ENCODE measurements at regions not wholly inside any gene's neighbourhood (a gene's known extent, or its start where the extent isn't known, plus 50 kb on each side); places are given as distances from the start of the nearest gene placed in this dataset.

DNA sequence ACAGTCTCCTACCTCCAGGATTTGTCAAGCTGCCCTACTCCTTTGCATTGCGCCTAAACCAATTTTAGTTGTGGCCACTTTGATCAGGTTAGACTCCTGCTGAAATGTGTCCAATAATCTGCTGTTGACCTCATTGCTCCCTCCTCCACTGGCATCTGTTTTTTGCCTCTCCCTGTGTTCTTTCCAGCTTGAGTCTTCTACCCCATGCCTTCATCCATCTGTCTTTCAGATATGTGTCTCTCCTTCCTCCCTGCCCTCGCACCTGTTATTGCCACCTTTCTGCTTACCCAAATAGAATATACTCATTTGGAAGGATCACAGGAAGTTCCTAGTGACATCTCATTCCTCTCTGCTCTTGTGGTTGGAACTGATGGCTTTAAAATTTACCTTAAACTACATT lies 366.6 kb upstream of the CLNK start:
- Mint-ChIP-seq H3K36me3 (ENCODE audit: low read depth) (no peaks in the 10 kb centered on the region), H3K27ac (no peak overlapping the region)
- no peak for ATAC-seq

DNA sequence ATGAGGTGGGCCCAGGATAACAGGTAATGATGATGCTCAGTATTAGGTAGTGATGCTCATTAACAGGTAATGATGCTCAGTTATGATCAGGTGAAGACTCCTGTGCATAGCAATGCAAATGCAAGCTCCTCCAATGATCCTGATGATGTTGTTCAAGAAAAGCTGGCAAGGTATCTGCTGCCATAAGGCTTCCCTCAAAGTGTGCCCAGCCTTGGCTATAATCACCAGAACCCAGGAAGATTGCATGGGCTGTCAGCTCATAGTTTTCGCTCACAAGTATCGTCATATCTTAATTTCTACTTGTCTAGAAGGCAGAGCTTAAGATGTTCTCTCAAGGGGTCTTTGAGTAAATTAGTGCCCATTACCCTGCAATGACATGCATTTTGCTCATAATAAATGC lies 366.2 kb upstream of the CLNK start:
- ATAC-seq: no peak
- Mint-ChIP-seq H3K36me3 (ENCODE audit: low read depth) (no peaks in the 10 kb centered on the region), H3K27me3 (no peaks in the 10 kb centered on the region), H3K27ac (no peak overlapping the region), H3K4me1 (no peaks in the 10 kb centered on the region), H3K4me3 (no peak overlapping the region), H3K9me3 (peaks cover 4% of the 10 kb centered on the region)
- no peak for DNase-seq

More for the DNA sequence above, 366.6 kb upstream of the CLNK start:
- DNase-seq: no peak
- H3K27me3 Mint-ChIP-seq: no peaks in the 10 kb centered on the region
- no peaks in the 10 kb centered on the region for H3K9me3 Mint-ChIP-seq
- no peaks in the 10 kb centered on the region for H3K4me1 Mint-ChIP-seq
- no peak overlapping the region for H3K4me3 Mint-ChIP-seq

GRCh38 chr4:11049001-11049400 lies 364.4 kb upstream of the CLNK start:
- H3K27me3 Mint-ChIP-seq: no peaks in the 10 kb centered on the region
- H3K4me1 Mint-ChIP-seq: peaks cover 2% of the 10 kb centered on the region
- no peaks in the 10 kb centered on the region for H3K36me3 Mint-ChIP-seq (ENCODE audit: low read depth)
- H3K9me3 Mint-ChIP-seq: peaks cover 9% of the 10 kb centered on the region
- H3K27ac Mint-ChIP-seq: no peak overlapping the region
- DNase-seq: no peak
- no peak overlapping the region for H3K4me3 Mint-ChIP-seq
- ATAC-seq: no peak

GRCh38 chr4:11042760-11043159 lies 358.2 kb upstream of the CLNK start:
- H3K4me1 Mint-ChIP-seq: peaks cover 4% of the 10 kb centered on the region
- peaks cover 9% of the 10 kb centered on the region for H3K9me3 Mint-ChIP-seq
- H3K27me3 Mint-ChIP-seq: no peaks in the 10 kb centered on the region
- ATAC-seq (no peak), DNase-seq (no peak)
- H3K27ac Mint-ChIP-seq: no peak overlapping the region
- H3K4me3 Mint-ChIP-seq: no peak overlapping the region
- H3K36me3 Mint-ChIP-seq (ENCODE audit: low read depth): no peaks in the 10 kb centered on the region

- Mint-ChIP-seq H3K27ac (no peak overlapping the region), H3K27me3 (no peaks in the 10 kb centered on the region), H3K36me3 (ENCODE audit: low read depth) (no peaks in the 10 kb centered on the region), H3K4me1 (peaks cover 4% of the 10 kb centered on the region), H3K9me3 (no peaks in the 10 kb centered on the region), H3K4me3 (no peak overlapping the region)
- ATAC-seq (no peak), DNase-seq (no peak)
These were observed 355.1 kb upstream of the CLNK start for GRCh38 chr4:11039634-11040131.

GRCh38 chr4:11038926-11039325 lies 354.4 kb upstream of the CLNK start:
- H3K4me1 Mint-ChIP-seq: peaks cover 2% of the 10 kb centered on the region
- H3K4me3 Mint-ChIP-seq: no peak overlapping the region
- H3K27me3 Mint-ChIP-seq: no peaks in the 10 kb centered on the region
- no peaks in the 10 kb centered on the region for H3K36me3 Mint-ChIP-seq (ENCODE audit: low read depth)
- DNase-seq (no peak), ATAC-seq (no peak)
- H3K27ac Mint-ChIP-seq: no peak overlapping the region
- H3K9me3 Mint-ChIP-seq: no peaks in the 10 kb centered on the region

DNA sequence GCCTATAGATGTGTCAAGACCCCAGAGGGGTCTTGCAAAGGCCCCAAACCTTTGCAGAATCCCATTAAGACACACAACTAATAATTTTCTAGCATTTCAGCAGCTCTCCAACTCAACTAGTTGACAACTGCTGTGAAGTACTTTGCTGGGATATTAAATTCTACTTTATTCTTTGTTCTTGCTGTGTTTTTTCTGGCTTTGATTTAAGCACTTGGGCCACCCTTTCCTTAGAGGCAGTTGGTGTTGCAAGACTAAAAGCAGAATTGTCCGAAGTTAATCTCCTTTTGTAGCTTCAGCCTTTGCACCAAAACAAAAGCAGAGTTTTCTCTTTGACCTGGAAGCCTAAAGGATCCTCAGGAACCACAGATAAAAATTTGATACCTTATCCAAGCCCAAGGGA lies 353.1 kb upstream of the CLNK start:
- Mint-ChIP-seq H3K4me3 (no peak overlapping the region), H3K4me1 (no peaks in the 10 kb centered on the region), H3K36me3 (ENCODE audit: low read depth) (no peaks in the 10 kb centered on the region), H3K27ac (no peak overlapping the region), H3K27me3 (no peaks in the 10 kb centered on the region), H3K9me3 (no peaks in the 10 kb centered on the region)
- DNase-seq (no peak), ATAC-seq (no peak)

DNA sequence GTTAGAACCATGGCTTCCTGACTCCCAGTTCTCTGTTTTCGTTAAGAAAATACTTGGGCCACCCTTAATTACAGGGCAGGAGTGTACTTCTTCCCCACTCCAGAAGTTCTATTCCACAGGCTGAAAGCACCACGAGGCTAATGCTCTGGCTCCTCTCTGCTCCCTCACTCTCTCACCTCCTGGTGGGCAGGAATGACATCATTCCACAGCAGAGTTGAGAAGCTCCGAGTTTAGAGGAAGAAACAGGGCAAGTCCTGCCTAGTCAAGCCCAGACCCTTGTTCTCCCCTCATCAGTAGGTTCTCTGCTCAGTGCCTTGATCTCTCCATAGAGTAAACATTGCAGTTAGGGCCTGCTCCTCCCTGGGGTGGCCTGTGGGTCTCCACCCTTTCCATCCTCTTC lies 343.8 kb upstream of the CLNK start:
- ATAC-seq (no peak), DNase-seq (no peak)
- Mint-ChIP-seq H3K27ac (no peak overlapping the region), H3K4me3 (no peak overlapping the region), H3K9me3 (peaks cover 8% of the 10 kb centered on the region), H3K27me3 (no peaks in the 10 kb centered on the region), H3K4me1 (no peaks in the 10 kb centered on the region), H3K36me3 (ENCODE audit: low read depth) (no peaks in the 10 kb centered on the region)

GRCh38 chr4:11021333-11021732 lies 336.8 kb upstream of the CLNK start:
- Mint-ChIP-seq H3K36me3 (ENCODE audit: low read depth) (no peaks in the 10 kb centered on the region), H3K4me1 (no peaks in the 10 kb centered on the region), H3K27ac (no peak overlapping the region), H3K4me3 (no peak overlapping the region), H3K27me3 (no peaks in the 10 kb centered on the region), H3K9me3 (no peaks in the 10 kb centered on the region)
- no peak for ATAC-seq
- no peak for DNase-seq

DNA sequence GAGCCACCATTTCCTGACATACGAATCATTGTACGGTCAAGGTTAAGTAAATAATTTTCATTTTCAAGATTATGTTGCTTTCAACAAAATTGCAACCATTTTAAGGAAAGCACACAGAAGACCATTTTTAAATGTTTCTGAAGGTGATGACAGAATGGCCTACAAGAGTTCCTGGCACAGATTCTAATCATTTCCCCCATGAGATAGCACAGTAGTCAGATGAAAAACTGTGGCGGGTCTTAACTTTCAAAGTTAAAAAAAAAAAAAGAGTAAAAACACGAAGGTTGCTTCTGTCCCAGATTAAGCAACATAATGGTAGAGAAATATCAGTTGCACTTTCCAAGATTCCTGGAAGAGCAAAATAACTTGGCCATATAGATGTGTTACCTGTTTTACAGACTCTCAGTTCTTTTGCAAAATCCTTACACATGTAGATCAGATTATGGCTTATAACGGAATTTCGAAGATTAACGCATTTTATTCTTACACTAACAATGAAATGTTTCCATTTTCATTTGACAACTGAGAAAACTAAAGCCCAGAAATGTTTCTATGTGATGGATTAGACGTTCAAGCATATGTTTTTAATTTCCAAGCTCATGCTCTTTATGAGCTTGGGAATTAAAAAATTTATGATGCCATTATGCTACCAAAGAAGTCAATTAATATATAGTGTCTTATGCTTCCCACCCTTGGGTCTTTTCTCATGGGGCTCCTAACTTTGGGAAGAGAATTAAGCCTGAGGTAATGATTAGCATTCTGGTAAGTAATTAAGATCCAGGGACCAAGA lies 335.1 kb upstream of the CLNK start:
- Mint-ChIP-seq H3K27ac (no peak overlapping the region), H3K9me3 (no peaks in the 10 kb centered on the region), H3K4me1 (no peaks in the 10 kb centered on the region), H3K4me3 (no peak overlapping the region), H3K27me3 (no peaks in the 10 kb centered on the region), H3K36me3 (ENCODE audit: low read depth) (no peaks in the 10 kb centered on the region)
- DNase-seq (no peak), ATAC-seq (no peak)

DNA sequence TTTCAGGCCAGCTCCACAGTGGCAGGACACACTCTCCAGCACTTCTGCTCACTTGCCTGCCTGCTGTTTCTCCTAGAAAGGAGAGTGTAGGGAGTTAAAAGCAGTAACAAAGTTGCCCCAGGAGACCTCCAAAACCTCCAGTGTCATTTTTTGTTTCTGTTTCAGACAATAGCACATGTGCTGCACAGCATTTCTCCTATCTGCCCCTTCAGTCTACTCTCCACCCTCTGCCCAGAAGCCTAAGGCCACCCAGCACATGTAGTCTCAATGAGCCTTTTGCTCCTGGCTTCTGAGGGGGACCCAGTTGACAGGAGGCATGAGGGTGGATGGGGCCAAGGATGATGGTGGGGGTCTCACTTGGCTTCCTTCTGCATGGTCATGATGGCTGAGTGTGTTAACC lies 329.6 kb upstream of the CLNK start:
- H3K27ac Mint-ChIP-seq: no peak overlapping the region
- H3K4me3 Mint-ChIP-seq: no peak overlapping the region
- ATAC-seq (no peak), DNase-seq (no peak)
- no peaks in the 10 kb centered on the region for H3K36me3 Mint-ChIP-seq (ENCODE audit: low read depth)
- H3K4me1 Mint-ChIP-seq: no peaks in the 10 kb centered on the region
- H3K27me3 Mint-ChIP-seq: no peaks in the 10 kb centered on the region
- no peaks in the 10 kb centered on the region for H3K9me3 Mint-ChIP-seq

DNA sequence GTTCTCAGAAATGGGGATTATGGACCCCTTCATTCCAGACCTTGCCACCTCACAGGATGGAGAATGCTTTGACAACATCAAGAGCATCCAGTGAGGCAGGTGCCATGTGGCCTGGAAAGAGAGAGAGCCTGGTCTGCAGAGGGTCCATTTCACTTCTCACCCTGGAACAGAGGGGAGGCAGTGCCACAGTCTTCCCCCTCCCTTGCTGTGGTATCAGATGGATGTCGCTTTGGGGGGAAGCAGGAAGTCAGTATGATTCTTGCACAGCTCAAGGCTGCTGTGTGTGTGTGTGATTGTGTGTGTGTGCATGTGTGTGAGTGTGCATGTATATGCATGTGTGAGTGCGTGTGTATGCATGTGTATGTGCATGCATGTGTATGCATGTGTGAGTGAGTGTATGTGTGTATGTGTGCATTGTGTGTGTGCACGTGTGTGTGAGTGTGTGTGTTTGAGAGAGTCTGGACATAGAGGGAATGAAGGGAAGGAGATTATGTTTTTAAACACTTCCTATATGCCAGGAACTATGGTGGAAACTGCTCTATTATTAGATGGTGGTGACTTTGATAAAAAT lies 328.6 kb upstream of the CLNK start:
- H3K27ac Mint-ChIP-seq: no peak overlapping the region
- DNase-seq: no peak
- no peaks in the 10 kb centered on the region for H3K36me3 Mint-ChIP-seq (ENCODE audit: low read depth)
- H3K27me3 Mint-ChIP-seq: no peaks in the 10 kb centered on the region
- no peak for ATAC-seq
- H3K4me3 Mint-ChIP-seq: no peak overlapping the region
- H3K9me3 Mint-ChIP-seq: no peaks in the 10 kb centered on the region
- H3K4me1 Mint-ChIP-seq: no peaks in the 10 kb centered on the region

GRCh38 chr4:11011249-11011648 lies 326.7 kb upstream of the CLNK start:
- no peak for ATAC-seq
- Mint-ChIP-seq H3K27me3 (no peaks in the 10 kb centered on the region), H3K9me3 (no peaks in the 10 kb centered on the region), H3K4me1 (no peaks in the 10 kb centered on the region), H3K27ac (no peak overlapping the region), H3K36me3 (ENCODE audit: low read depth) (no peaks in the 10 kb centered on the region), H3K4me3 (no peak overlapping the region)
- DNase-seq: no peak

- H3K27ac Mint-ChIP-seq: no peak overlapping the region
- no peaks in the 10 kb centered on the region for H3K36me3 Mint-ChIP-seq (ENCODE audit: low read depth)
- no peaks in the 10 kb centered on the region for H3K27me3 Mint-ChIP-seq
- H3K4me3 Mint-ChIP-seq: no peak overlapping the region
- H3K4me1 Mint-ChIP-seq: no peaks in the 10 kb centered on the region
- ATAC-seq (no peak), DNase-seq (no peak)
- H3K9me3 Mint-ChIP-seq: no peaks in the 10 kb centered on the region
These were observed 326.1 kb upstream of the CLNK start for GRCh38 chr4:11010624-11011023.

GRCh38 chr4:11009281-11009680 lies 324.7 kb upstream of the CLNK start:
- no peaks in the 10 kb centered on the region for H3K36me3 Mint-ChIP-seq (ENCODE audit: low read depth)
- H3K27me3 Mint-ChIP-seq: no peaks in the 10 kb centered on the region
- H3K4me1 Mint-ChIP-seq: peaks cover 2% of the 10 kb centered on the region
- H3K27ac Mint-ChIP-seq: no peak overlapping the region
- no peak overlapping the region for H3K4me3 Mint-ChIP-seq
- DNase-seq: no peak
- no peaks in the 10 kb centered on the region for H3K9me3 Mint-ChIP-seq
- no peak for ATAC-seq

All from activated naive CD8-positive, alpha-beta T cell treated with anti-CD3 and anti-CD28 coated beads, Interleukin-2, amount 50 U/mL, for 24 hours (primary cell).